OCI-LY7 (cell line): ENCODE measurements at regions not wholly inside any gene's neighbourhood (a gene's known extent, or its start where the extent isn't known, plus 50 kb on each side); places are given as distances from the start of the nearest gene placed in this dataset.

Source experiments
- EZH2phosphoT487 ChIP-seq: fragments of 200-600 bp; sonication (generic); IDR thresholded peaks from 2 replicates; pipeline ENCODE4 v1.6.1; 2018; ENCODE audit warnings: low read depth, borderline replicate concordance, mild to moderate bottlenecking, mixed run types, antibody characterized with exemption, low read length, moderate library complexity, mixed read lengths
- TF ChIP-seq, protein P1 (sequence below): fragments of 200-600 bp; sonication (generic); conservative IDR thresholded peaks from 2 replicates; pipeline ENCODE4 v1.5.1; 2014; ENCODE audit warnings: mild to moderate bottlenecking, antibody characterized with exemption, low read length, moderate library complexity, mixed read lengths

DNA sequence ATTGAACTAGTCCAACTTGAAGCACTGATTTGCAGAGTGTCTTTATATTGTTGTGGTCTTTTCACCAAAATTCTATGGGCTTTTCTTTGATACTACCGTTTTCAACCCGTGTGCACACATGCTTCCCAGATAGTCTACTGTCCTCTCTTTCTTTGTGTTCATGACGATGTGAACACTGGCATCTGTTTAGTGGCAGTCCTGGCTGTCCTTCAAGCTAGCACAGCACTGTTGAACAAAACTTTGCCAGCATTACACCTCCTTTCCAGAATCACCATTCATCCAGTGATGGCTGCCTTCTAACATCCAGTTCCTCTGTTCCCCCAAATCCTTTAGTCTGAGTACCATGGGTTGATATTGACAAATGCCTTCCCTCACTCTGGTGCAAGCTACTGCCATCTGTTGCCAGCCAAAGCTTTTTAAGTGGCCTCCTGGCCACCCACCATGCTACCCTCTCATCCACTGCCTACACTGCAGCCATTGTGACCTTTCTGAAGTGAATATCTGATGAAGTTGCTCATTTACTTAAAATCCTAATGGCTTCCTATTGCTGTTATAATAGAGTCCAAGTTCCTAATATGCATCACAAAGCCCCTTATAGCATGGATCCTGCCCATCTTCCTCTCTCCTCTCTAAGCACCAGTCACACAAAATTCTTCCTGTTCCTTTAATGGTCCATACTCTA, 94.3 kb downstream of the NIBAN1 start:
- TF ChIP-seq, protein P1, sequence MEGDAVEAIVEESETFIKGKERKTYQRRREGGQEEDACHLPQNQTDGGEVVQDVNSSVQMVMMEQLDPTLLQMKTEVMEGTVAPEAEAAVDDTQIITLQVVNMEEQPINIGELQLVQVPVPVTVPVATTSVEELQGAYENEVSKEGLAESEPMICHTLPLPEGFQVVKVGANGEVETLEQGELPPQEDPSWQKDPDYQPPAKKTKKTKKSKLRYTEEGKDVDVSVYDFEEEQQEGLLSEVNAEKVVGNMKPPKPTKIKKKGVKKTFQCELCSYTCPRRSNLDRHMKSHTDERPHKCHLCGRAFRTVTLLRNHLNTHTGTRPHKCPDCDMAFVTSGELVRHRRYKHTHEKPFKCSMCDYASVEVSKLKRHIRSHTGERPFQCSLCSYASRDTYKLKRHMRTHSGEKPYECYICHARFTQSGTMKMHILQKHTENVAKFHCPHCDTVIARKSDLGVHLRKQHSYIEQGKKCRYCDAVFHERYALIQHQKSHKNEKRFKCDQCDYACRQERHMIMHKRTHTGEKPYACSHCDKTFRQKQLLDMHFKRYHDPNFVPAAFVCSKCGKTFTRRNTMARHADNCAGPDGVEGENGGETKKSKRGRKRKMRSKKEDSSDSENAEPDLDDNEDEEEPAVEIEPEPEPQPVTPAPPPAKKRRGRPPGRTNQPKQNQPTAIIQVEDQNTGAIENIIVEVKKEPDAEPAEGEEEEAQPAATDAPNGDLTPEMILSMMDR: no peak
- TF ChIP-seq EZH2phosphoT487: no peak
